KOPT-K1 (cell line): ENCODE measurements at regions not wholly inside any gene's neighbourhood (a gene's known extent, or its start where the extent isn't known, plus 50 kb on each side); places are given as distances from the start of the nearest gene placed in this dataset.

Experiments
- H3K27ac ChIP-seq: fragments of 200-600 bp; sonication (generic); 2 replicates; pipeline ENCODE4 v1.5.1; 2016; ENCODE audit warnings: antibody characterized with exemption, mild to moderate bottlenecking, low read depth, low read length; ENCODE audit not compliant: poor library complexity, severe bottlenecking
- H3K36me3 ChIP-seq: fragments of 200-600 bp; sonication (generic); 2 replicates; pipeline ENCODE4 v1.5.1; 2017; ENCODE audit warnings: antibody characterized with exemption, mild to moderate bottlenecking, low read length, moderate library complexity; ENCODE audit not compliant: insufficient read depth
- H3K9me3 ChIP-seq: fragments of 200-600 bp; sonication (generic); 2 replicates; pipeline ENCODE4 v1.5.1; 2017; ENCODE audit warnings: antibody characterized with exemption, low read length, mild to moderate bottlenecking; ENCODE audit not compliant: insufficient read depth, poor library complexity, severe bottlenecking

DNA sequence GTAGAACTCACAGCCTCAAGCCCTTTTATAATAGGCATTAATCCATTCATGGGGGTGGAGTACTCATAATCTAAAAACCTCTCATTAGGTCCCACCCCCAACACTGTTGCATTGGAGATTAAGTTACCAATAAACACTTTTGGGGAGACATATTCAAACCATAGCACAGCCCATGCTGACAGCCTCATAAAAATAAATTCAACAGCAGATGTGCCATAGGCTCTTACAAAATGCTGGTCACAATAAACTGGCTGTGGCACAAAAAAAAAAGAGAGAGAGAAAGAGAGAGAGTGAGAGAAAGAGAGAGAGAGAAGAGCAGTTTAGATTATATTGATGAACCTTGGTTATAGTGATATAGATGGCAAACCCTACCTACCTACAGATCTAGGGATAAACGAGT is 1000.9 kb downstream of the TUSC7 start:
- Histone ChIP-seq H3K36me3 (no peaks in the 10 kb centered on the region), H3K9me3 (no peaks in the 10 kb centered on the region), H3K27ac (no peak overlapping the region)

DNA sequence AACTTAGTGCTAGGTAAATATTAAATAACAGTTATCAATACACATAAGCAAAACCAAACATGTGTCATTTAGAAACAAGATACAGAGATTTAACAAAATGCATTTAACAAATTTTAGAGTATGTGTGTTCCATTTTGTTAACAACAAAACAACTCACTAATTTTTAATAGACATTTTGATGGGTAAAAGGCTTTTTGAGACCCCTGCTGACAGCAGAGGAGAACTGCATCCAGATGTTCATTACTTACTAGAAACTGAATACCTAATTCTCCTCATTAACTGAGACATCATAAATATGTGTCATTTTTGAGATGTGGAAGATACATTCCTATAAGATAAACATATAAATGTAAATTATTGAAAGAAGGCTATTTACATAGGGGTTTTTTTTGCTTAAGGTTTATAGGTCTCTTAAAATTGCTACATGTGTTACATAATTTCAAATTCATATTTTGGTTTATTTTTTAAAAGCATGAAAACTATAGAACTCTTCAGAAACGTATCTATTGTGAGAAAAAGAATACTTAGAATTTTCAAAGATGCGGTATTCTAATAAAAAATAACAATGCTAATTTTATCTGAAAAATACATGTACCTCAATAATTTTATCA is 1009.8 kb downstream of the TUSC7 start:
- Histone ChIP-seq H3K36me3 (no peaks in the 10 kb centered on the region), H3K9me3 (no peaks in the 10 kb centered on the region), H3K27ac (no peak overlapping the region)

DNA sequence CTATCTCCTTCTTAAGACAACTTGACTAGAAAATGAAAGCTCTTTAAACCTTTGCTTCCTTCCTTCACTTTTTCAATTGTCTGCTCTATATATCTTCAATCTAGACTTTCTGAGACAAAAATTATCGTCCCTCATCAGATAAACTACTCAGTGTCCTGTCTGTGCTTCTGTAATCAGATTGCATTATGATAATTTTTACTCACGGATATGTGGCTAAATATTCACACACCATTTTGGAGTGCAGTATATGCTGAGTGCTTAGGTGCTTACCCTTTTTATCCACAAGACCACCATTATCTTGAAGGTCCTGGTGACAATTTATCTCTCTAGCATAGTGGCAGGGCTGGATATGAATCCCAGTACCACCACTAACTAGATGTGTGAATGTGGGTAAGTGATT is 1012.3 kb downstream of the TUSC7 start:
- Histone ChIP-seq H3K9me3 (no peaks in the 10 kb centered on the region), H3K36me3 (no peaks in the 10 kb centered on the region), H3K27ac (no peak overlapping the region)

DNA sequence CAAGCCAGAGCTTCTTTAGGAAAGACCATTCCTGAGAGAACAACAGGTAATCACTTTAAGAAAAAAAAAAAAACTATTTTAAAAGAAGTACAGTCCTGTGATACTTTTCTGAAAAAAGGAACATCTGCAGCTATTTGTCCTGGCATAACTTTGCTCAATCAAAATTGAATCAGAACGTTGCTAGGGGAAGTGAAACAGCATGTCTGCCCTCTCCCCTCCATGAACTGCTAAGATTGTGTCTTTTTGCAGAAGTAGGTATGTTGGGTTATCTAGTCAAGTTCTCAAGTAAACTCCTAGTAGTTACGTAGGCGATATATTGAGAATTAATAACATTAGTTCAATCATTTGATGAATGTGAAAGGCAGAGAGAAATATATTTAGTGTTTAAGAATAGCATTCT is 1013.3 kb downstream of the TUSC7 start:
- H3K36me3 ChIP-seq = no peaks in the 10 kb centered on the region
- H3K9me3 ChIP-seq = no peaks in the 10 kb centered on the region
- H3K27ac ChIP-seq = no peak overlapping the region

DNA sequence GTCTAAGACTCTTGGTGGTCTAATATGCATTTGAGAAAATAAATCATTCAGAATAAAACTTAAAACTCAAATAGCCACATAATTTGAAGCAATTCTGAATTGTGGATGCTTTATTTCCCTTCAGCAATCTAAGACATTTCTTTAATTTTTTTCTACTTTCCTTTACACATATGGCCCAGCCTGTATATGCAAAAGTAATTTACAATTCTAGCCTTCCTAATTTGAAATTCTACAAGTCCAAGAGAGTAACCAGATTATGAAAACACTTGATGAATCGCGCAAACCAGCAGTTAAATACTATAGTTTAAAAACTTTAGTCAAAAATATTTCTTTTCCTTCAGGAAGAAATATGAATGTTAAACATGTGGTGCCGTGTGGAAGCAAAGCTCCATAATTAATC is 1014.2 kb downstream of the TUSC7 start:
- Histone ChIP-seq H3K9me3 (no peaks in the 10 kb centered on the region), H3K27ac (no peak overlapping the region), H3K36me3 (no peaks in the 10 kb centered on the region)

DNA sequence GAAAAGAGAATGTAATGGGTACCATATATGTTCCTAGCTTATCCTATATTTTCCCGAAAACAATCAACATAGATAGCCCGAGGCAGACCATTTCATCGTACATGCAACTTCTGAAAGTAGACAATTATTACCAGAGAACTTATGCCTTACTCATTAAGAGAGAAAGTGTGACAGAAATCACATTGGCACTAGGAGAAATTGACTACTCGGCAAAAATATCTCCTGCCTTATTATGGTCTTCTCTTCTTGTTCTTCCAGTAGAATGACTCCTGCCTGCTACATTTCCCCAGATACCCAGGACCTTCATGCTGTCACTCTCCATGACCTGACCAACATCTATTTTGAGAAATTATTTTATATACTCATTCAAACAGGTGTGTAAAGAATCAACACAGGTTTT is 1015.7 kb downstream of the TUSC7 start:
- H3K36me3 ChIP-seq = no peaks in the 10 kb centered on the region
- no peak overlapping the region for H3K27ac ChIP-seq
- no peaks in the 10 kb centered on the region for H3K9me3 ChIP-seq

DNA sequence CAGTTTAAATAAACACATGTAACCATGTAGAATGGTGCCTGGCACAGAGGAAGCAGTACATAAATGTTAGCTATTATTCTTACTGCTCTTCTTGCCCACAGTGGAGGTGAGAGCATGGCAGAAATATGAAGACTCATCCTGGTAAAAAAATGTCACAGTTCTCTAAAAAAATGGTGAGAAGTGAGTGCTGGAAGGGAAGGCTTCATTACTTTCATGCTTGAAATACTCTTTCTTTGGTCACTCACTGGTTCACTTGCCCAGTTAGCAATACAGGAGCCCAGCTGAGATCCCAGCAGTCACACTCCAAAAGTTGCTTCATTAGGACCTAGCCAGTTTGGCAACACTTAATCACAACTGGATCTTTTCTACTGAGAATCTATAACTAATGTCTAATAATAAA is 1017.2 kb downstream of the TUSC7 start:
- no peaks in the 10 kb centered on the region for H3K9me3 ChIP-seq
- no peak overlapping the region for H3K27ac ChIP-seq
- no peaks in the 10 kb centered on the region for H3K36me3 ChIP-seq

DNA sequence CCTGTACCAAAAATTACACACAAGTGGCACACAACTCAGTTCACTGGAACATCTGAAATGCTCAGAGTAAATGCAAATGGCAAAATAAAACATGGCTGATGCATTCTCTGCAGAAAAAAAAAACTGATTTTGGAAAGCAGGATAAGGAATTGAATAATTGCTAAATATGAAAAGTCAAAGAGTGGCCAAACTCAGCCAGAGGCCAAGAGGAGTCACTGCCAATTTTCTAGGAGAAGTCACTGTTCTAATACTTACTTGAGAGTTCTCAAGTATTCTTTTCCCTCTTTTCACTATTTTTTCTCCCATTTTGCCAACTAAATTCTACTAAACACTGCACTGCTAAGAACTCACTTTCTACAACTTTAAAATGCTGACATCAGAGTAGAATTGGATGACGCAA is 1018.6 kb downstream of the TUSC7 start:
- Histone ChIP-seq H3K9me3 (no peaks in the 10 kb centered on the region), H3K27ac (no peak overlapping the region), H3K36me3 (no peaks in the 10 kb centered on the region)

DNA sequence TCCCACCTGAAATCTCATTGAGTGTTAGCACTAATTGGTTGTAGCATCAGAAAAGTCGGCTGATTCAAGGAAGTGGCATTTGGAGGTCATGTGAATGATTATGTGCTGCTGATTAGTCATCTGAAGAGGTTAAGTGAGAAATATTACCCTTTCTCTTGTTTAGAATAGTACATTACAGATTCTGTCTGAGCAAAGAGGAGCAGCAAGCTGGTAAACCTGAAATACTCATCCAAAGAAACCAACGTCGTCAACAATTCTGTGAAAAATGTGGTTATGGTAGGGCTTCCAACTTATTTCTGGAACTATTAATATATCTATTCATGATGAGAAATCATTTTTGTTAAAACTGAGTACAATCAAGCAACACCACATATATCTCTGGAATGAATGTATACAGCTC is 1024.9 kb downstream of the TUSC7 start:
- H3K9me3 ChIP-seq = no peaks in the 10 kb centered on the region
- H3K36me3 ChIP-seq = no peaks in the 10 kb centered on the region
- no peak overlapping the region for H3K27ac ChIP-seq

DNA sequence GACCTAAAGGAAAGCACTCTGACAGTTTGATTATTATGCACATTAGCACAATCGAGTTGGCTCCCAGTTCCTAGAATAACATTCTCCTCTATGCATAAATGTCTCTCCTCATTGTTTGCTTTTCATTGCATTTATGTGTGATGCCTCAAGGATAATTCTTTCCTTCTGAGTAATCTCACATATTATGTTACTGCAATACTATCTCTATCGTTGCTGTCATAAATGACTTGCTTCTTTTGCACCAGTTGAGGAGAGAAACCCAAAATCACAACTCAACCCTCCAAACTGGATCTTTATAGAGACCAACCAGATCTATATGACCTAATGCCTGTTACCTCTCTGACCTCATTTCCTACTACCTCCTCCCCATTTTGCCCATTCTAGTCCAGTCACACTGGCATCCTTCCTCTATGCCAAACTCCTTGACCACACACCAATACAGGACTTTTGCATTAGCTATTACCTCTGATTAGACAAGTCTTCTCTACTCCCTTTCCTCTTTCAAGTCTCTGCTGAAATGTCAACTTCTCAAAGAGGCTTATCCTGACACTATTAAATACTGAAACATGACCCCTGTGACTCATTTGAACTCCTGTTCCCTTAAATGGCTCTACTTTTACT is 1026.0 kb downstream of the TUSC7 start:
- Histone ChIP-seq H3K36me3 (no peaks in the 10 kb centered on the region), H3K27ac (no peak overlapping the region), H3K9me3 (no peaks in the 10 kb centered on the region)

DNA sequence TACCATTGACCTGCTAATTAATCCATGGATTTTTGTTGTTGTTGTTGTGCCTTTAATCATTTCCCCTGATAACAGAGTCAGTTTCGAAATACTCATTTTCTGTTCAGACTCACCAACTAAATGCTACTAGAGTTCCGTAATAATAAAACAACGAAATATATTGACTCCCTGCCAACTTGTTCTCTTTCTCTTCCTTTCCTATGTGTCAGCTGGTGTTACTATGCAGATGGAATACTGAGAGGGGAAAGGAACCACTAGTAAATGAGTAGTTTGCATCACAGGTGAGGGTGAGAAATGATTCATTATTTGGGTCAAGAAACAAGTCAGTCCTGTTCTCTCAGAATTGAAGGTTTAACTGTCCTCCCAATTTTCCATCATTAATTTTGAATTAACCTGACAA is 1027.3 kb downstream of the TUSC7 start:
- Histone ChIP-seq H3K27ac (no peak overlapping the region), H3K36me3 (no peaks in the 10 kb centered on the region), H3K9me3 (no peaks in the 10 kb centered on the region)

DNA sequence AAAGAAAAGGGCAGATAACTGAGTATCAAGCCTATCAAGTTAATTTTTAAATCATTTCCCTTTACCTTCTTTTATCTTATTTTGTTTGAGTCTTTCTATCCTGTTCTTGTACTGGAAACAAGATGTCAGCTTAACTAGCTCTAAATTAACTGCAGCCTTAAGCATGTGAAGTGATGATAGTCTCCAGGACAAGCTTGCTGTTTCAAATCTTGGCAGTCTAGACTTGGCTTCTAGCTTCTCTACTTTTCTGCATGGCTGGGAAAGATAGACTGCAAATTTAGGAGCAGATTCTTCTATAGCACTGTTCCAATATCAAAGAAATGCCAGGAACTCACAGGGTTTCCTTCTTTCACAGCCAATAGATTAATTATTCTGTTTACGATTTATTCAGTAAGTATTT is 1034.4 kb downstream of the TUSC7 start:
- H3K9me3 ChIP-seq = no peaks in the 10 kb centered on the region
- H3K27ac ChIP-seq = no peak overlapping the region
- H3K36me3 ChIP-seq = no peaks in the 10 kb centered on the region

DNA sequence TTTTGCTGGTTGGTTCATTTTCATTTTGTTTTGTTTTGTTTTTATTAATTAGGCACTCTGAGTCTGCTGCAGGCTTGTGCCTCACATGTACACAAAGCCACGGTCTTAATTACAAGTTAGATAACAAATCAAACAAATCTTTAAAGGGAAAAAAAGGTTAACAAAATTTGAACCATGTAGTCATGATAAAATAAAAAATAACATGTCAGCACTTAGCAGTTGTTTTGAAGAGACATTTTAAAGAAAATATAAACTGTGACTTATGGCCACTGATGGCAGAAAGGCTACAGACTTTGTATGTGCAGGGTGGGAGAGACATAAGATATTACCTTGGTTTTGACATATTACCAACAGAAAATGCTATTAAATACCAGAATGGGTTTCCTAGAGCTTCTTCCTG is 1035.4 kb downstream of the TUSC7 start:
- Histone ChIP-seq H3K9me3 (no peaks in the 10 kb centered on the region), H3K36me3 (no peaks in the 10 kb centered on the region), H3K27ac (no peak overlapping the region)

DNA sequence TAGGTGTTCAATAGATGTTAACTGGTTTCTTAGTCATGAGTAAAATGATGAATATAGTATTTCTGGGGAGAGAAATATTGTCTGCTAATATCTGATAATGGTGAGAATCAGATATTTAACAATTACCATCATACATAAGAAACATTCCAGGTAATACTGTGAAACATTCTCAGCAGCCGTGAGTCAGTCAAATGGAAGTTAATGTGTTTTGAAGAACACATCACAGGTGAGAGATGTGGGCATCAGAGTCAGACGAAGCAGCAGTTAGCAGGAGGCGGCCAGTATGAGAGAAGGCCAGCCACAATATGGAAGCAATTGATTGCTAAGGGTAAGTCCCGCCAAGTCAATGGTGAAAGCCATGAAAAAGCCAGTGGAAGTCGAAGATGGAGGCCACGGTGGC is 1035.9 kb downstream of the TUSC7 start:
- no peak overlapping the region for H3K27ac ChIP-seq
- no peaks in the 10 kb centered on the region for H3K36me3 ChIP-seq
- no peaks in the 10 kb centered on the region for H3K9me3 ChIP-seq

DNA sequence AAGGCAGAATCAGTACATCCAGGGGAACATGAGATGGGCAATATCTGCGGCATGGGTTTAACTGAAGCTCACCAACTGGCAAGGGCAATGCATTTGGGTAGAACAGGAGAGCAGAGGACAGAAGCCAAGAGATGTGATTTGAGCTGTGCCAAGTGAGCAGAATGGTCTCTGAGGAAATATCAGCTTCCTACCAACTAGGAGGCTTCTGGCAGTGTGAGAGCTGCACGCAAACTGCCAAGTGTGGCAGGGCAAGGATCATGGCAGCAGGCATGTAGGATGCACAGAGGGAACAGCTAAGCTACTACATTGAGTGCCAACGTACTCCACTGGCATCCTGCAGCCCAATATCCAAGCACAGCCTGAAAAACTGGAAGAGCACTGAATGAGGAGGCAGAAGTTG is 1036.5 kb downstream of the TUSC7 start:
- H3K9me3 ChIP-seq = no peaks in the 10 kb centered on the region

DNA sequence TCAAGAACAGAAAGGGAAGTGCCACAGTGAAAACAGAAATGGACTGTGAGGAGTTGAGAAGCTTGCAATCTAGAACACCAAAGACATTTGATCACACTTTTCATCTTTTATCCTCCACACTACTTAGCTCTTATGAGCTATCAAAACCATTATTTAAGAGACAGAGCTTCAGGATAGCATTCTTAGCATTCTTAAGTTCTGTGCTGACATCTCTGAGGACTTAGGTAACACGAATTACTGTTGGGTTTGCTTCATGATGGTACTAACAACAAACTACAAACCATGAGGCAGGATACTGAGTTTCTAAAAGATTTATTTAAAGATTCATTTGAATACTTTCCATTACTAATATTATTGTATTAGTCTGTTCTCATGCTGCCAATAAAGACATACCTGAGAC is 1038.6 kb downstream of the TUSC7 start:
- H3K36me3 ChIP-seq = no peaks in the 10 kb centered on the region
- no peak overlapping the region for H3K27ac ChIP-seq
- no peaks in the 10 kb centered on the region for H3K9me3 ChIP-seq

More for the DNA sequence above, 1036.5 kb downstream of the TUSC7 start:
- no peak overlapping the region for H3K27ac ChIP-seq
- H3K36me3 ChIP-seq = no peaks in the 10 kb centered on the region
